ACHN (cell line): ENCODE measurements at regions not wholly inside any gene's neighbourhood (a gene's known extent, or its start where the extent isn't known, plus 50 kb on each side); places are given as distances from the start of the nearest gene placed in this dataset.

Source experiments
- DNase-seq: peaks from one replicate; pipeline ENCODE4 v3.0.0-alpha.2; 2015
- in situ Hi-C: cut with HindIII; loops from 2 replicates; pipeline ENCODE4 v1.10.0; 2017; ENCODE audit warnings: low sequenced_read_pairs, low pct_ligation_motif_present, low pct_unique_long_range_greater_than_20kb

- in situ Hi-C loops, result no loop called here
- no peak for DNase-seq
Measured at GRCh38 chr17:65388911-65389310, 172.5 kb downstream of the AXIN2 start.

DNA sequence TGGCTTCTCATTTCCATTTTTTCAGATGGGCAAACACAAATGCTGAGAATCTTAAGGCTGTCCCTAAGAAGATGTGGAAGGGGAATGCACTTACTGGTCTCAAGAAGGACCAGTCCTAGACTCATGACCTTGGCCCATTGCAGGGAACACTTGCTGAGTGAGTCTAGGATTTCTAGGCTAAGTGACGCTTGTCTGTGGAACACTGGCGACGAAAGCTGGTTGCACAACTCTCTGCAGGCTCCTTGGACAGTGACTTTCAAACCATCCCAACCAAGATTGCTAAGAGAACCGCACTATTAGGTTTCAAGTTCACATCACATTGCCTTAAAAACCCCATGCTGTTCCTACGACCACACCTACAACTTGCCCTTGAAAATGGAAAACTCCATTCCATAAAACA, 174.1 kb downstream of the AXIN2 start:
- DNase-seq, result no peak
- in situ Hi-C loops, result no loop called here

DNA sequence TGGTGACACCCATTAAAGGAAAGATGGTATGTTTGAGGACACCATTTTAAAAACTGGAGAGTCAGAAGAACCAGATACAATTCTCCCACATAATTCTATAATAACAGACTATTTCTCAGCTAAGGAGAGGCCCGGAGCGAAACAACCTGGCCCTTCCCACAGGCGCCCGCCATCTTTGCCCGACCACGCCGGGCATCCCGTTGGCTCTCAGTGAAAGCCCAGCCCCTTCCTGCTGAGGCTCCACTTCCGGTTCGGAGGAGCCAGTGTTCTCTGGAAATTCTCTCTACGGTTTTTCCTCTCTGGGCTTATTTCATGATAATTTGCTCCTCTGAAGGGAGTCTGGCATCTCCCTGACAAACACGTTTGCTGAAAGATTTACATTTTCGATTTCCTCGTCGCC, 175.7 kb downstream of the AXIN2 start:
- in situ Hi-C loops, result no loop called here

GRCh38 chr17:65385071-65385470, 176.4 kb downstream of the AXIN2 start:
- in situ Hi-C loops, result no loop called here

More for the DNA sequence above, 175.7 kb downstream of the AXIN2 start:
- DNase-seq, result no peak

GRCh38 chr17:65381152-65381551, 180.3 kb downstream of the AXIN2 start:
- in situ Hi-C loops, result no loop called here
- no peak for DNase-seq

More at GRCh38 chr17:65385071-65385470, 176.4 kb downstream of the AXIN2 start:
- DNase-seq, result no peak

DNA sequence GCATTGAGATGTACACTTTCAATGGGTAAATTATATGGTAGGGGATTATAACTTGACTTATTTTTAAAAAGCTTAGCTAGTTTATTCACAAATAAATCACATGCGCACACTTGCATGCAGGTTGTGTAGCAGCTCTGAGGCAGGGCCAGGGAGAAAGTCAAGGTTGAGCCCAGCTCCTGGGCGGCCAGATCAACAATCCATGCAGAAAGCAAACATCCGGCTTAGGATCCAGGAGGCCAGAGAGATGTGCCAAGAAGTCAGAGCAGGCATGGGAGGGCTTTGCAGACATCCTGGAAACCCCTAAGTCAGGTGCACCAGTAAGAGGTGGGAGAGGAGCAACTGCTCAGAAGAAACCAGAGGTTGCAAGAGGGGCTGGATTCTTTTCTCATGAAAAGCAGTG, 186.5 kb downstream of the AXIN2 start:
- in situ Hi-C loops, result no loop called here
- DNase-seq, result no peak

DNA sequence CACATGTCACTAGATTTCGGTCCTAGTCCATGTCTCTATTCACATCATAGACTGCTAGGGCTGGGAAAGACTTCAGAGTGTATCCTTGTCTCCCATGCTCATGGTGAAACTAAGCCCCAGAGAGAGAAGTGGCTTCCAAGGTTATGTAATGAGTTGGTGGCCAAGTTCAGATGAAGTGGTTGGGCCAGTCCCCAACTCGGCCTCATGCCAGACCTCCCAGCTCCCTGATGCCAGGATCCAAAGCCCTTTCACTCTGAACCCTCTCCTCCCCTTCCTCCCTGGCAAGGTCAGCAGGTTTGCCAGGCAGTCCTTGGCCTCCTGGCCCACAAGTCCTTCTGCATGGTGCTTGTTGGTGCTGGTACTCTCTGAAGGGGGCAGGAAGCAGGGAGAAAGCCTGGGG, 189.7 kb downstream of the AXIN2 start:
- in situ Hi-C loops, result no loop called here
- no peak for DNase-seq

- DNase-seq, result no peak
- in situ Hi-C loops, result no loop called here
Measured at GRCh38 chr17:65370669-65371131, 190.7 kb downstream of the AXIN2 start.

GRCh38 chr17:65368341-65368740, 193.1 kb downstream of the AXIN2 start:
- no peak for DNase-seq
- in situ Hi-C loops, result no loop called here

- in situ Hi-C loops, result no loop called here
Measured at GRCh38 chr17:65366102-65366844, 195.2 kb downstream of the AXIN2 start.

DNA sequence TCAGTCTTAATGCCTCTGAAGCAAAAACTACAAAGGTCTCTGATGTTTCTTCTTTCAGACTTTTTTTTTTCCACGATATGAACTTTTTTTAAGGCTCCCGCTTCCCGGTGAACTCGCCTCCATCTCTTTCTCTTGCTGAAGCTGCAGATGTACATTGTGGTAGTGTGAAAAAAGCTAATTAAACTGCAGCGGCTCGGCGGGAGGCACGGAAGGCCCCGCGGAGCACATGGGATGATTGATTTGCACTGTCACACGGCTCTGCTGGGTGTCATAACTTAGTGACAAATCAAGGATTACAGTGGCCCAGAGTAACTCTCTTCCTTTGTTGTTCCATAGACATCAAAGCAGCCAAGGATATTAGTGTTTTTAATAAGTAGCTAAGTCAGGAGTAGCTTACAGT, 196.3 kb downstream of the AXIN2 start:
- in situ Hi-C loops, result no loop called here
- DNase-seq, result no peak

More at GRCh38 chr17:65366102-65366844, 195.2 kb downstream of the AXIN2 start:
- DNase-seq, result no peak

GRCh38 chr17:65364438-65364837, 197.0 kb downstream of the AXIN2 start:
- in situ Hi-C loops, result no loop called here
- no peak for DNase-seq

- in situ Hi-C loops, result no loop called here
- no peak for DNase-seq
Measured at GRCh38 chr17:65362826-65363225, 198.6 kb downstream of the AXIN2 start.

DNA sequence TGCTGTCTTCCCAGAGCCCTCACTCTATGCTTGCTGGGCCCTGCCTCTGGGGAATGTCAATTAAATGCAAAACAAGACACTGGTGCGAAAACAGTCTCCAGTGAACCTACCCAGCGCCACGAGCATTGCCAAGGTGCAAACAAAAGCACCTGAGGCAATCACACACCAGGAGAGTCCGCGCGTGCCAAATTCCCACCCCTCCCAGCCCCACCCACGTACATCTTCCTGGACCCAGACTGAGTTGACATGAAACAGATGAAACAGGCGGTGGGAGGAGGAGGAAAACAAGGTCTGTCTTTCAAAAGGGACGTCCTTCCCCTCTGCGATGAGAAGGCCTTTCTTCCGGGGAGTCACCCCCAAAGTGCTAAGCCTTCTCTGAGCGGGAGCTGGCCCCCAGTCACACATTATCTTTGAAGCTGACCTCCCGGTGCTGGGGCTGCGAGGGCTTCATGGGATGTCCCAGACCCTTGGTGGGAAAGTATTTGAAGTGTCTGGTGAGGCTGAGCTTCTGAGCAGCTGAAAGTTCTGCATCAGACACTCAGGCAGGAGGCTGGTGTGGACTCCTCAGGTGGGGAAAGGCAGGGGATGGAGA, 200.4 kb downstream of the AXIN2 start:
- in situ Hi-C loops, result no loop called here
- DNase-seq, result no peak

DNA sequence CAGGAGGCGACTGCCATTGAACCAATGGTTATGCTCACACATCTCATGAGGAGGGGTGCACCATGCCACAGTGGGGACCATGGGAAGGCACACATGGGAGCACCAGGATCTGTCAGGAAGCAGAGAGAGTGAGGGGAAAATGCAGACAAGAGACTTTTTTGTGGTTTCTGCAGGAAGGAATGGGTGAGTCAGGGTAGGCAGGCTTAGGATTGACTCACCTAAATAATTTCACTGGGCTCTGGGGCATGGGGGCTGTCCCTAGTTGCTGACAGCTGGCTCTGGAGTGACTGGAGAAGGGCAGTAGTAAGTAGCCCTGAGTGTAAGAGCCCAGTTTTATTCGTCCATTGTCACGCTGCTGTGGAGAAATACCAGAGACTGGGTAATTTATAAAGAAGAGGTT, 202.4 kb downstream of the AXIN2 start:
- peak; percentile 80 for DNase-seq

GRCh38 chr17:65356536-65356935, 204.9 kb downstream of the AXIN2 start:
- in situ Hi-C loops, result no loop called here
- no peak for DNase-seq

More for the DNA sequence above, 202.4 kb downstream of the AXIN2 start:
- in situ Hi-C loops, result no loop called here

- in situ Hi-C loops, result no loop called here
Measured at GRCh38 chr17:65355246-65355645, 206.2 kb downstream of the AXIN2 start.

DNA sequence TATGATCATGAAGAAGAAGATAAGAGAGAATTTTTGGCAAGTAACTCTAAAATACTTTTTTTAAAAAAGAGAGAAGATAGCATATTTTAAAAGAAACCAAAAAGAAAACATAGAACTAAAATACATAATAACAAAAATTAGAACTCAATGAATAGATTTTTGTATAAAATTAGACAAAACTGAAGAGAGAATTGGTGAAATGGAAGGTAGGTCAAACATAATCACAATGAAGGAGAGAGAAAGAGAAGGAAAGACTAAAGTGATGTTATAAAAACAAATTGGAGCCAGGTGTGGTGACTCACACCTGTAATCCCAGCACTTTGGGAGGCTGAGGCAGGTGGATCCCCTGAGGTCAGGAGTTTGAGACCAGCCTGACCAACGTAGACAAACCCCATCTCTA, 211.5 kb downstream of the AXIN2 start:
- DNase-seq, result no peak
- in situ Hi-C loops, result no loop called here

More at GRCh38 chr17:65355246-65355645, 206.2 kb downstream of the AXIN2 start:
- no peak for DNase-seq

DNA sequence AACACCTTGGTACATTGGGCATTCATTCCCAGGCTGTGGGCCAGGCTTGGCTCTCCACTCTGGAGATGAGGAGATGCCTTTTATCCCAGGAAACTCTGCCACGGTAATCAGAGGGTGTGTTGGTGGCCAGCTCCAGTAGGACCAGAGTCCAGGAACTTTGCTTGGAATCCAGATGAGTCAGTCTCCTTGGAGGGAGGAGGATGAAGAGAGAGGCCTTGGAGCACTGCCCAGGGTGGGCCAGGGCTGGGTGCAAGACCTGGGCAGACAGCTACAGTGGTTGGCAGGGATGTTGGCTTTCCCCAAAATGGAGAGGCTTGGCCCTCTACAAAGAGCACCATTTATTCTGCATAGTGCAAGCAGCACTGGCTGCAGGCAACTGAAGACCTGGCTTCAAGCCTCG, 209.0 kb downstream of the RGS9 start:
- in situ Hi-C loops, result no loop called here
- DNase-seq, result no peak
